ENCODE measurements at regions not wholly inside any gene's neighbourhood (a gene's known extent, or its start where the extent isn't known, plus 50 kb on each side); places are given as distances from the start of the nearest gene placed in this dataset.

GRCh38 chr5:2329741-2330140 is 421.7 kb downstream of the IRX2 start:
- Histone ChIP-seq H3K27me3 (ENCODE audit: insufficient read depth) (no peaks in the 10 kb centered on the region), H4K20me1 (replicated peaks; ENCODE audit: insufficient read depth) (no peaks in the 10 kb centered on the region), H3F3A (replicated peaks; ENCODE audit: low read depth) (no peaks in the 10 kb centered on the region), H3K4me1 (ENCODE audit: insufficient read depth) (no peaks in the 10 kb centered on the region), H2AFZ (no peak overlapping the region), H3K36me3 (ENCODE audit: insufficient read depth) (no peaks in the 10 kb centered on the region), H3K4me3 (no peak overlapping the region), H3K79me2 (replicated peaks; ENCODE audit: insufficient read depth) (no peaks in the 10 kb centered on the region), H3K27ac (ENCODE audit: low read depth) (no peak overlapping the region), H3K9me2 (ENCODE audit: insufficient read depth) (no peaks in the 10 kb centered on the region), H3K4me2 (no peak overlapping the region)
- peak; percentile 31; the same call in 1 of the 3 replicates for ATAC-seq
- H3K27me3 Mint-ChIP-seq (ENCODE audit: insufficient read depth, low read depth, poor library complexity) = peaks cover 4% of the 10 kb centered on the region
- H3K27ac Mint-ChIP-seq = no peak overlapping the region
- no peak overlapping the region for H3K4me3 Mint-ChIP-seq
- peaks cover 5% of the 10 kb centered on the region; the same call in 1 of the 3 replicates for H3K9me3 Mint-ChIP-seq
- no peak for DNase-seq (ENCODE audit: low spot score)
- no peak for TF ChIP-seq EZH2 (IDR thresholded peaks at IDR 0.05; ENCODE audit: low read depth, unreplicated experiment)
- no peak for TF ChIP-seq CREB1 (CRISPR knock-in tag; IDR thresholded peaks at IDR 0.05; ENCODE audit: low read depth)
- TF ChIP-seq ZNF462 (CRISPR knock-in tag; IDR thresholded peaks at IDR 0.05) = no peak
- TF ChIP-seq ETS1 (IDR thresholded peaks at IDR 0.05) = no peak
- no peak for TF ChIP-seq POLR2AphosphoS5 (IDR thresholded peaks at IDR 0.05; ENCODE audit: low read depth)
- TF ChIP-seq CTCF (conservative IDR thresholded peaks at IDR 0.05; ENCODE audit: low read depth in 2 of 2) = no peak
- TF ChIP-seq EZH2phosphoT487 (IDR thresholded peaks at IDR 0.05; ENCODE audit: unreplicated experiment) = no peak
- no peak for TF ChIP-seq NANOG (IDR thresholded peaks at IDR 0.05; ENCODE audit: borderline replicate concordance)
- TF ChIP-seq ZNF114 (CRISPR knock-in tag; IDR thresholded peaks at IDR 0.05) = no peak
- TF ChIP-seq ZNF331 (CRISPR knock-in tag; IDR thresholded peaks at IDR 0.05; ENCODE audit: low read depth) = no peak
- H3K36me3 Mint-ChIP-seq (ENCODE audit: low read depth) = no peaks in the 10 kb centered on the region; the same call in 2 of the 3 replicates
- peaks cover 8% of the 10 kb centered on the region; the same call in 1 of the 3 replicates for H3K4me1 Mint-ChIP-seq

All from GM23338 (cell line).